Liver (tissue), 3 donors: ENCODE measurements at regions not wholly inside any gene's neighbourhood (a gene's known extent, or its start where the extent isn't known, plus 50 kb on each side); places are given as distances from the start of the nearest gene placed in this dataset.

Source experiments
- GABPA ChIP-seq, 2 donors: IDR thresholded peaks in 1 of 2; conservative IDR thresholded peaks in 1 of 2; 2 replicates each; pipeline ENCODE4 v1.6.1; 2016; ENCODE audit warnings: antibody characterized with exemption in 2 of 2, mild to moderate bottlenecking in 1 of 2, moderate library complexity in 1 of 2
- JUND ChIP-seq, 2 donors: IDR thresholded peaks; 2 replicates each; pipeline ENCODE4 v1.6.1; 2016; ENCODE audit warnings: antibody characterized with exemption in 2 of 2
- RAD21 ChIP-seq, 2 donors: IDR thresholded peaks; 2 replicates each; pipeline ENCODE4 v1.6.1; 2016; ENCODE audit warnings: antibody characterized with exemption in 2 of 2, mild to moderate bottlenecking in 2 of 2
- SP1 ChIP-seq: IDR thresholded peaks from 2 replicates; pipeline ENCODE4 v1.6.1; 2018; ENCODE audit warnings: antibody characterized with exemption, mild to moderate bottlenecking
- TAF1 ChIP-seq: conservative IDR thresholded peaks from 2 replicates; pipeline ENCODE4 v1.6.1; 2016; ENCODE audit warnings: antibody characterized with exemption, mild to moderate bottlenecking
- YY1 ChIP-seq: IDR thresholded peaks from 2 replicates; pipeline ENCODE4 v1.6.1; 2016; ENCODE audit warnings: antibody characterized with exemption, mild to moderate bottlenecking
- TF ChIP-seq, protein P1 (sequence below): fragments of 150-350 bp; IDR thresholded peaks from 2 replicates; pipeline ENCODE4 v1.5.1; 2017; ENCODE audit warnings: improper control_type of control experiment, low read depth, low read length; ENCODE audit not compliant: missing input control
- TF ChIP-seq, protein P2 (sequence below): IDR thresholded peaks from 2 replicates; pipeline ENCODE4 v1.6.1; 2016; ENCODE audit warnings: antibody characterized with exemption
- TF ChIP-seq, protein P3 (sequence below): IDR thresholded peaks from 2 replicates; pipeline ENCODE4 v1.6.1; 2016; ENCODE audit warnings: antibody characterized with exemption
- donor health status: healthy.
- donor health status: healthy.

DNA sequence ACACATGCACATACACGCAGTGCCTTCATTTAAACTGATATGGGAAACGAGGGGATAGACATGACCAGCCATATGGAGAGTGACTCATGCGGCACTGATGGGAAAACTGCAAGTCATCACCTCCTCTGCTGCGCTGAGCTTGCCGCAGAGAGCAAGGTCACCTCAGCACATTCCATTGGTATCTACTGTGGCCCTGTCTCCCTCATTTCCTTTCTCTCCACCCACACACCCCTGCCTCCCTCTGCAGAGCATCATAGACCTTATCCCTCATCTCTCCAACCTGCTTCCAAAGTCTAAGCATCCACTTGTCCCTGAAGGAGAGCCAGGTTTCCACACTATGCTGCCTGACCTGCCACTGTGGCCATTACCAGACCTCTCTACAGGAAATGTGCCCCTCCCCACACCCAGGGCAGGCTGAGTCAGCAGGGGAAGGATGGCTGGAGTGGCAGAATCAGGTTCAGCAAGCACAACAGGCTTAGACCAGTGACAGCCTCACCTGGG, 116.9 kb upstream of the SNX19 start:
- TF ChIP-seq, protein P1, sequence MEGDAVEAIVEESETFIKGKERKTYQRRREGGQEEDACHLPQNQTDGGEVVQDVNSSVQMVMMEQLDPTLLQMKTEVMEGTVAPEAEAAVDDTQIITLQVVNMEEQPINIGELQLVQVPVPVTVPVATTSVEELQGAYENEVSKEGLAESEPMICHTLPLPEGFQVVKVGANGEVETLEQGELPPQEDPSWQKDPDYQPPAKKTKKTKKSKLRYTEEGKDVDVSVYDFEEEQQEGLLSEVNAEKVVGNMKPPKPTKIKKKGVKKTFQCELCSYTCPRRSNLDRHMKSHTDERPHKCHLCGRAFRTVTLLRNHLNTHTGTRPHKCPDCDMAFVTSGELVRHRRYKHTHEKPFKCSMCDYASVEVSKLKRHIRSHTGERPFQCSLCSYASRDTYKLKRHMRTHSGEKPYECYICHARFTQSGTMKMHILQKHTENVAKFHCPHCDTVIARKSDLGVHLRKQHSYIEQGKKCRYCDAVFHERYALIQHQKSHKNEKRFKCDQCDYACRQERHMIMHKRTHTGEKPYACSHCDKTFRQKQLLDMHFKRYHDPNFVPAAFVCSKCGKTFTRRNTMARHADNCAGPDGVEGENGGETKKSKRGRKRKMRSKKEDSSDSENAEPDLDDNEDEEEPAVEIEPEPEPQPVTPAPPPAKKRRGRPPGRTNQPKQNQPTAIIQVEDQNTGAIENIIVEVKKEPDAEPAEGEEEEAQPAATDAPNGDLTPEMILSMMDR = no peak
- no peak for TF ChIP-seq RAD21 (IDR thresholded peaks at IDR 0.05)
- TF ChIP-seq GABPA (IDR thresholded peaks at IDR 0.05 in 1 of 2, conservative IDR thresholded peaks at IDR 0.05 in 1 of 2) = no peak
- TF ChIP-seq JUND (IDR thresholded peaks at IDR 0.05) = no peak
- TF ChIP-seq, protein P2, sequence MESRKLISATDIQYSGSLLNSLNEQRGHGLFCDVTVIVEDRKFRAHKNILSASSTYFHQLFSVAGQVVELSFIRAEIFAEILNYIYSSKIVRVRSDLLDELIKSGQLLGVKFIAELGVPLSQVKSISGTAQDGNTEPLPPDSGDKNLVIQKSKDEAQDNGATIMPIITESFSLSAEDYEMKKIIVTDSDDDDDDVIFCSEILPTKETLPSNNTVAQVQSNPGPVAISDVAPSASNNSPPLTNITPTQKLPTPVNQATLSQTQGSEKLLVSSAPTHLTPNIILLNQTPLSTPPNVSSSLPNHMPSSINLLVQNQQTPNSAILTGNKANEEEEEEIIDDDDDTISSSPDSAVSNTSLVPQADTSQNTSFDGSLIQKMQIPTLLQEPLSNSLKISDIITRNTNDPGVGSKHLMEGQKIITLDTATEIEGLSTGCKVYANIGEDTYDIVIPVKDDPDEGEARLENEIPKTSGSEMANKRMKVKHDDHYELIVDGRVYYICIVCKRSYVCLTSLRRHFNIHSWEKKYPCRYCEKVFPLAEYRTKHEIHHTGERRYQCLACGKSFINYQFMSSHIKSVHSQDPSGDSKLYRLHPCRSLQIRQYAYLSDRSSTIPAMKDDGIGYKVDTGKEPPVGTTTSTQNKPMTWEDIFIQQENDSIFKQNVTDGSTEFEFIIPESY = no peak
- no peak for TF ChIP-seq TAF1
- TF ChIP-seq, protein P3, sequence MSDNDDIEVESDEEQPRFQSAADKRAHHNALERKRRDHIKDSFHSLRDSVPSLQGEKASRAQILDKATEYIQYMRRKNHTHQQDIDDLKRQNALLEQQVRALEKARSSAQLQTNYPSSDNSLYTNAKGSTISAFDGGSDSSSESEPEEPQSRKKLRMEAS = no peak
- TF ChIP-seq YY1 = no peak
- no peak for TF ChIP-seq SP1
